NB4 (cell line): ENCODE measurements at regions not wholly inside any gene's neighbourhood (a gene's known extent, or its start where the extent isn't known, plus 50 kb on each side); places are given as distances from the start of the nearest gene placed in this dataset.

Experiments
- DNase-seq: peaks from one replicate; pipeline ENCODE4 v3.0.0; 2010; ENCODE audit warnings: low read depth
- H3K4me3 ChIP-seq: one replicate; pipeline ENCODE4 v1.5.1; 2011; ENCODE audit warnings: mild to moderate bottlenecking, low read depth, low read length, moderate library complexity
- CTCF ChIP-seq: IDR thresholded peaks from one replicate; pipeline ENCODE4 v1.5.1; 2012; ENCODE audit warnings: low read depth, low read length
- MAX ChIP-seq: IDR thresholded peaks from 2 replicates; pipeline ENCODE4 v1.6.1; 2011; ENCODE audit warnings: low read depth, low read length
- MYC ChIP-seq: IDR thresholded peaks from 2 replicates; pipeline ENCODE4 v1.6.1; 2011; ENCODE audit warnings: low read depth, low read length
- POLR2A ChIP-seq: IDR thresholded peaks from 2 replicates; pipeline ENCODE4 v1.6.1; 2011; ENCODE audit warnings: mild to moderate bottlenecking; ENCODE audit not compliant: insufficient read length; ENCODE audit errors: extremely low read depth

GRCh38 chr1:217090060-217090911 lies 367.1 kb upstream of the ESRRG start:
- H3K4me3 ChIP-seq = no peak overlapping the region
- no peak for TF ChIP-seq CTCF
- no peak for TF ChIP-seq MYC
- no peak for TF ChIP-seq POLR2A
- no peak for TF ChIP-seq MAX
- no peak for DNase-seq

- H3K4me3 ChIP-seq = no peak overlapping the region
- no peak for DNase-seq
- TF ChIP-seq MYC (no peak), MAX (no peak), CTCF (no peak), POLR2A (no peak)
Measured at GRCh38 chr1:217089361-217090014, 366.3 kb upstream of the ESRRG start.

GRCh38 chr1:217088521-217089284 lies 365.5 kb upstream of the ESRRG start:
- TF ChIP-seq MAX = no peak
- no peak overlapping the region for H3K4me3 ChIP-seq
- no peak for DNase-seq

- DNase-seq = no peak
- H3K4me3 ChIP-seq = no peak overlapping the region
- TF ChIP-seq CTCF (no peak), MYC (no peak), POLR2A (no peak), MAX (no peak)
Measured at GRCh38 chr1:217088011-217088410, 364.8 kb upstream of the ESRRG start.

- H3K4me3 ChIP-seq = no peak overlapping the region
- TF ChIP-seq MYC (no peak), POLR2A (no peak), CTCF (no peak), MAX (no peak)
- DNase-seq = no peak
Measured at GRCh38 chr1:217079584-217079983, 356.4 kb upstream of the ESRRG start.
